ENCODE measurements at regions not wholly inside any gene's neighbourhood (a gene's known extent, or its start where the extent isn't known, plus 50 kb on each side); places are given as distances from the start of the nearest gene placed in this dataset.
A peak's percentile ranks its signal among the peaks of the same experiment; 100 is the strongest.

DNA sequence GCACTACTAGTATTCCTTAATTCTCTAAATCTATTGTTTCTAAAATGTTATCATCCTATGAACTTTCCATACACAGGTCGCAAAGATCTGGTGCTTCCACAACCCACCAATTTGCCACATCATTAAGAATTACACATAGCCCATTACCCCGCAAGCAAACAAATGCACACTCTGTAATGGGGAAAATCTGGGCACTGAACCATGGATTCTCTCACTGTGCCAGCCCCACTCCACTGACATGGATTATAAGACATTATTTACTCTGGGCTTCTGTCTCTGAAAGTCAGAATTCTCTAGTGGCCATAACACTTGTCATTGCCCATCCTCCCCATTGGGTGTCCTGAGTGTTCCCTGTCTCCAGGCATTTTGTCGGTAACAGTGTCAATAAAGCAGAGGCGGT, 537.1 kb downstream of the EPHA4 start:
- Histone ChIP-seq H3K36me3 (no peaks in the 10 kb centered on the region), H3K27me3 (no peaks in the 10 kb centered on the region), H3K4me3 (no peak overlapping the region), H3K4me1 (ENCODE audit: low read depth) (no peaks in the 10 kb centered on the region), H3K9me3 (ENCODE audit: low read depth) (no peaks in the 10 kb centered on the region), H3K27ac (no peak overlapping the region)
- DNase-seq (ENCODE audit: low read depth in 1 of 2, low spot score in 1 of 2): no peak
- TF ChIP-seq, protein P1, sequence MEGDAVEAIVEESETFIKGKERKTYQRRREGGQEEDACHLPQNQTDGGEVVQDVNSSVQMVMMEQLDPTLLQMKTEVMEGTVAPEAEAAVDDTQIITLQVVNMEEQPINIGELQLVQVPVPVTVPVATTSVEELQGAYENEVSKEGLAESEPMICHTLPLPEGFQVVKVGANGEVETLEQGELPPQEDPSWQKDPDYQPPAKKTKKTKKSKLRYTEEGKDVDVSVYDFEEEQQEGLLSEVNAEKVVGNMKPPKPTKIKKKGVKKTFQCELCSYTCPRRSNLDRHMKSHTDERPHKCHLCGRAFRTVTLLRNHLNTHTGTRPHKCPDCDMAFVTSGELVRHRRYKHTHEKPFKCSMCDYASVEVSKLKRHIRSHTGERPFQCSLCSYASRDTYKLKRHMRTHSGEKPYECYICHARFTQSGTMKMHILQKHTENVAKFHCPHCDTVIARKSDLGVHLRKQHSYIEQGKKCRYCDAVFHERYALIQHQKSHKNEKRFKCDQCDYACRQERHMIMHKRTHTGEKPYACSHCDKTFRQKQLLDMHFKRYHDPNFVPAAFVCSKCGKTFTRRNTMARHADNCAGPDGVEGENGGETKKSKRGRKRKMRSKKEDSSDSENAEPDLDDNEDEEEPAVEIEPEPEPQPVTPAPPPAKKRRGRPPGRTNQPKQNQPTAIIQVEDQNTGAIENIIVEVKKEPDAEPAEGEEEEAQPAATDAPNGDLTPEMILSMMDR (IDR thresholded peaks at IDR 0.05; ENCODE audit: low read depth, low read length): no peak

DNA sequence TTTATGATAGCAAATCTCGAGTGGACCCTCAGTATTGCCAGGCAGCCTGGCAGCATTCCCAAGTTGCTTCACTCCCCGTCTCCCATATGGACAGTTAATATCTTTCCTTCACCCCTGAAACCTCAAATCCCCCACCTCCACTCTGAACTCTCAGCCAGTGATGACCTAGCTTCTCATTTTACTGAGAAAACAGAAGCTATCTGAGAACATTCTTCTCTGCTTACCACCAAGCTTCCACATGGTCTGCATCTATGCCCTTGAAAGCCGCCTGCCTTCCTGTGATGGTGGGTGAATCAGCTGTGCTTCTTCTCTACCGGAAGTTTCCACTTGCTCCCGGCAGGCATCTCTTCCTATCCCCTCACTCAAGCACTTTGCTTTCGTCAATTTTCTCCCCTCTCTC, 529.2 kb downstream of the EPHA4 start:
- no peaks in the 10 kb centered on the region for H3K27me3 ChIP-seq
- no peaks in the 10 kb centered on the region for H3K9me3 ChIP-seq (ENCODE audit: low read depth)
- no peaks in the 10 kb centered on the region for H3K36me3 ChIP-seq
- DNase-seq (ENCODE audit: low read depth in 1 of 2, low spot score in 1 of 2): peak in 1 of 2 donors; percentile 23
- peaks cover 4% of the 10 kb centered on the region for H3K4me1 ChIP-seq (ENCODE audit: low read depth)
- no peak overlapping the region for H3K4me3 ChIP-seq
- no peak overlapping the region for H3K27ac ChIP-seq
- TF ChIP-seq, protein P1 (IDR thresholded peaks at IDR 0.05; ENCODE audit: low read depth, low read length): no peak

DNA sequence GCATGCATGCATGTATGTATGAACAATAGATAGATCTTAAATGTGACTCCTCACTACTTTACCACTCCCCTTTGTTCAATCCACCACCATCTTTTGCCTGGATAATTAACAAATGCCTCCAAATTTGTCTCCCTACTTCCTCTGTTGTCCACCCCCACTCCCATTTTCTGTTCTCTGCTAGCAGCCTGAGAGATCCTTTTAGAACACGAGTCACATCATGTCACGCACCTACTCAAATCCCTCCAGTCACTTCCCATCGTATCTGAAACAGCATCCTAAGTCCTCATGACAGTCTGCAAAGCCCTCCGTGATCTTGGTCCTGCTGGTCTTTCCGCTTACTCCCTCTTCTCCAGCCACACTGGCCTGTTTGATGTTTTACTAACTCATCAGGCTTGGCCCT, 527.3 kb downstream of the EPHA4 start:
- TF ChIP-seq, protein P1 (IDR thresholded peaks at IDR 0.05; ENCODE audit: low read depth, low read length): no peak
- no peaks in the 10 kb centered on the region for H3K36me3 ChIP-seq
- H3K4me1 ChIP-seq (ENCODE audit: low read depth): peaks cover 4% of the 10 kb centered on the region
- no peak overlapping the region for H3K4me3 ChIP-seq
- DNase-seq (ENCODE audit: low read depth in 1 of 2, low spot score in 1 of 2): no peak
- H3K9me3 ChIP-seq (ENCODE audit: low read depth): no peaks in the 10 kb centered on the region
- no peaks in the 10 kb centered on the region for H3K27me3 ChIP-seq
- H3K27ac ChIP-seq: no peak overlapping the region

DNA sequence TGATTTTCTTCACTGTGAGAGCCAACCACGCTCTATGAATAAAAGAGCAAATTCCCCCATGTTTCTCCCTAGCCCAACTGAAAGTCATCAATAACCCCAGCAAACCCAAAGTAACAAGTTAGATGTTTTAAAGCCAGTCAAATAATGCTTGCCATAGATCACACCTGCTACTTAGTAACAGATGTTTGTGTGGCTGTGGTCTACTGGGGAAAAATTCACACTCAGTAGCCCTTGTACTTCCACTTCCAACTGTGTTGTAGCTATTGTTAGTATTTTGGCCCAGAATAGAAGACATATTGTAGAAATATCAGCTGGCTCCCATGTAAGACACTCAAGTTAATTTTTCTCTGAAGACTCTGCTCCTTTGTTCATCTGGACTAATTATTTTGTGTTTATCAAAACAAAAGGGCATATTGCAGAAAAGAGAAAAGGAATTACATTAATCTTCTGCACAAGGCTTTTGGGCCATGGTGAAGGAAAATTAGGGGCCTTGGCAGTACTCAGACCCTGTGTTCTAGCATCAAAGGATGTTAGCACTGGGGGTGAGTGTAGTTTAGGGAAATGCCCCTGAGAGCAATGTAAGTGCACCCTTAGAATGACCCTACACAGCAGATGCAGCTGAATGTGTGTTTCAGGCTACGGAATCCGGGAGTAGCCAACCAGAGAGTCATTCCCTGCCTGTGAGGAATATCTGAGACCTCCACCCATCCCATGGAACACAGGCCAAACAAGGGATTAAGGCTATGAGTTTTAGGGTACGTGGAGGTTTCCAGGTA, 521.9 kb downstream of the EPHA4 start:
- TF ChIP-seq, protein P1 (IDR thresholded peaks at IDR 0.05; ENCODE audit: low read depth, low read length): no peak
- Histone ChIP-seq H3K27ac (no peak overlapping the region), H3K36me3 (no peaks in the 10 kb centered on the region), H3K27me3 (no peaks in the 10 kb centered on the region), H3K4me3 (no peak overlapping the region), H3K9me3 (ENCODE audit: low read depth) (no peaks in the 10 kb centered on the region), H3K4me1 (ENCODE audit: low read depth) (no peaks in the 10 kb centered on the region)
- DNase-seq (ENCODE audit: low read depth in 1 of 2, low spot score in 1 of 2): no peak

DNA sequence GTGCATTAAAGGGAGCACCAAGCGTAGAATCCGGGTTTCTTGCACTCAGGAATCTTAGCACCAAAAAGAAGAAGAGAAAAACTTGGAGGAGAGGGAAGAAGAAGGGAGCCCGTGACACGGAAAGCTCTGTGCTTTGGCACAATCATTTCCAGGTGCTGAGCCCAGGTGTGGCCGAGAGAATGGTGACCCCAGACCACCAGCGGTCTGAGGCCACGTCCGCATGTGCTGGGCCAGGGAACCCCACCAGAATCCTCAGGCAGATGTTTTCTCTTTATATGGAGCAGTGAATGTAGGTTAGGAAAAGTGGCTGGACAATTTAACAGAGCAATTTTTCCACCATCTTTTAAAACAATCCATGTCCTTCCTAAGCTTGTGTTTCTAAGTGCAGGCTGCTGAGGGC, 520.9 kb downstream of the EPHA4 start:
- TF ChIP-seq, protein P1 (IDR thresholded peaks at IDR 0.05; ENCODE audit: low read depth, low read length): no peak
- no peaks in the 10 kb centered on the region for H3K4me1 ChIP-seq (ENCODE audit: low read depth)
- no peaks in the 10 kb centered on the region for H3K36me3 ChIP-seq
- DNase-seq (ENCODE audit: low read depth in 1 of 2, low spot score in 1 of 2): no peak
- H3K4me3 ChIP-seq: no peak overlapping the region
- H3K9me3 ChIP-seq (ENCODE audit: low read depth): no peaks in the 10 kb centered on the region
- no peaks in the 10 kb centered on the region for H3K27me3 ChIP-seq
- H3K27ac ChIP-seq: no peak overlapping the region

Data from cardiac muscle cell (in vitro differentiated cells and primary cell).